ENCODE measurements at regions not wholly inside any gene's neighbourhood (a gene's known extent, or its start where the extent isn't known, plus 50 kb on each side); places are given as distances from the start of the nearest gene placed in this dataset.
"Not testable (repeated sequence)": the region's sequence is repeated elsewhere in the genome, so short reads cannot be mapped to it uniquely, and the experiment has no call there.

- TF ChIP-seq, protein P1, sequence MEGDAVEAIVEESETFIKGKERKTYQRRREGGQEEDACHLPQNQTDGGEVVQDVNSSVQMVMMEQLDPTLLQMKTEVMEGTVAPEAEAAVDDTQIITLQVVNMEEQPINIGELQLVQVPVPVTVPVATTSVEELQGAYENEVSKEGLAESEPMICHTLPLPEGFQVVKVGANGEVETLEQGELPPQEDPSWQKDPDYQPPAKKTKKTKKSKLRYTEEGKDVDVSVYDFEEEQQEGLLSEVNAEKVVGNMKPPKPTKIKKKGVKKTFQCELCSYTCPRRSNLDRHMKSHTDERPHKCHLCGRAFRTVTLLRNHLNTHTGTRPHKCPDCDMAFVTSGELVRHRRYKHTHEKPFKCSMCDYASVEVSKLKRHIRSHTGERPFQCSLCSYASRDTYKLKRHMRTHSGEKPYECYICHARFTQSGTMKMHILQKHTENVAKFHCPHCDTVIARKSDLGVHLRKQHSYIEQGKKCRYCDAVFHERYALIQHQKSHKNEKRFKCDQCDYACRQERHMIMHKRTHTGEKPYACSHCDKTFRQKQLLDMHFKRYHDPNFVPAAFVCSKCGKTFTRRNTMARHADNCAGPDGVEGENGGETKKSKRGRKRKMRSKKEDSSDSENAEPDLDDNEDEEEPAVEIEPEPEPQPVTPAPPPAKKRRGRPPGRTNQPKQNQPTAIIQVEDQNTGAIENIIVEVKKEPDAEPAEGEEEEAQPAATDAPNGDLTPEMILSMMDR (IDR thresholded peaks at IDR 0.05), result not testable (repeated sequence)
- not testable (repeated sequence) for TF ChIP-seq POLR2AphosphoS5 (IDR thresholded peaks at IDR 0.05)
Measured at GRCh38 chr14:88980907-88981306, 156.5 kb downstream of the TTC8 start.

All from breast epithelium (tissue), 3 donors.